Prostate gland (tissue), 2 donors: ENCODE measurements at regions not wholly inside any gene's neighbourhood (a gene's known extent, or its start where the extent isn't known, plus 50 kb on each side); places are given as distances from the start of the nearest gene placed in this dataset.

Source experiments
- CTCF ChIP-seq, 4 experiments: fragments of 200-600 bp in 2 of 4; fragments of 450-650 bp in 2 of 4; sonication (generic) in 2 of 4; IDR thresholded peaks; 1 replicate in 3 of 4; 2 replicates in 1 of 4; pipeline ENCODE4 v1.5.1; 2016 to 2019; ENCODE audit warnings: antibody characterized with exemption in 4 of 4, mild to moderate bottlenecking in 2 of 4, moderate library complexity in 2 of 4
- POLR2A ChIP-seq: fragments of 450-650 bp; IDR thresholded peaks from one replicate; pipeline ENCODE4 v1.6.1; 2016; ENCODE audit warnings: antibody characterized with exemption, mild to moderate bottlenecking
- POLR2AphosphoS5 ChIP-seq: sonication (generic); formaldehyde crosslinking; IDR thresholded peaks from one replicate; pipeline ENCODE4 v1.6.1; 2017; ENCODE audit warnings: antibody characterized with exemption

DNA sequence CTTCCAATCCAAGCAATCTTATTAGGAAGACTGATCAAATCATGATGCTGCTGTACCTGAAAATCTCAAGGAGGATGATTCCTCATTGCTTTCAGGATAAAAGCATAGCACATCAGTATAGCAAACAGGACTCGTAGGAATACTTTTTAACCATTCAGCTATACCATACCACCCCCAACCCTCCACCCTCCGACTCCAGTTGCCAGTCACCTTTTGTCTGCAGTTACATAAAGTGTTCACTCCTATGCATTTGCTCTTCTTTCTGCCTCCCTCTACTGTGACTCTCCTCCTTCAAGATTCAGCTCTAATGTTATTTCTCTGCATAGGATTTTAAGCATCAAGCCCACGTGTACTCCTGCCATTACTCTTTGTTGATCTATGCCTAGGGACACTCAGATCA lies 124.7 kb upstream of the KCNQ5 start:
- no peak for TF ChIP-seq CTCF (IDR thresholded peaks at IDR 0.05)
- no peak for TF ChIP-seq POLR2A
- TF ChIP-seq POLR2AphosphoS5 = no peak
